Duodenal mucosa (tissue), 2 donors: ENCODE measurements at regions not wholly inside any gene's neighbourhood (a gene's known extent, or its start where the extent isn't known, plus 50 kb on each side); places are given as distances from the start of the nearest gene placed in this dataset.

Experiments used
- H3K27ac ChIP-seq: one replicate; pipeline ENCODE4 v1.7.0; 2013; ENCODE audit warnings: low read depth, low read length
- H3K27me3 ChIP-seq, 2 donors: one replicate each; pipeline ENCODE4 v1.7.0; 2013; ENCODE audit warnings: low read length in 2 of 2, control low read depth in 1 of 2; ENCODE audit not compliant: insufficient read depth in 2 of 2, control insufficient read depth in 1 of 2
- H3K36me3 ChIP-seq, 2 donors: one replicate each; pipeline ENCODE4 v1.7.0; 2013; ENCODE audit warnings: low read length in 2 of 2, control low read depth in 1 of 2; ENCODE audit not compliant: insufficient read depth in 2 of 2, control insufficient read depth in 1 of 2
- H3K4me1 ChIP-seq, 2 donors: one replicate each; pipeline ENCODE4 v1.7.0; 2013; ENCODE audit warnings: low read length in 2 of 2, control low read depth in 1 of 2; ENCODE audit not compliant: insufficient read depth in 2 of 2, control insufficient read depth in 1 of 2
- H3K4me3 ChIP-seq, 2 donors: one replicate each; pipeline ENCODE4 v1.7.0; 2013; ENCODE audit warnings: low read length in 2 of 2, low read depth in 1 of 2
- H3K9ac ChIP-seq, 2 donors: one replicate each; pipeline ENCODE4 v1.7.0; 2013; ENCODE audit warnings: low read length in 2 of 2, low read depth in 1 of 2
- H3K9me3 ChIP-seq, 2 donors: one replicate each; pipeline ENCODE4 v1.7.0; 2013; ENCODE audit warnings: low read length in 2 of 2, control low read depth in 1 of 2; ENCODE audit not compliant: control insufficient read depth in 1 of 2

DNA sequence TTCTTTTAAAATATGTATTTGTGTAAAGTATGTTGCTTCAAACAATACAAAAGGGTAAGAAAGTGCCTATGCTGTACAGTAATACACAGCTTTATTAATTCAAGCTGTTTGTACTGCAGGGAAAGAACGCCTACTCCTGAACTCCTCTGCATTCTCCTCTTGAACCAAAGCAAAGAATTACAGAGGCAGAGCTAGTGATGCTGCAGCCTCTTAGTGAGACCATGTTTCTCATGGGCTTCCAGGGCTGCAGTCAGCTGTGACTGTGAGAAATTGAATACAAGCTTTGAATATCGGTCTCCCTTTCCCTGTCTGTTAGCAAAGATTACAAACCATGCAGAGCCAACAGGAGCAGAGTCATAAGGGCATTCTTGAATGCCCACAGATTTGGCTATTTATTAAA is 248.5 kb downstream of the SLITRK1 start:
- Histone ChIP-seq H3K9me3 (peaks cover 8 to 24% of the 10 kb centered on the region in 2 donors), H3K27me3 (no peaks in the 10 kb centered on the region), H3K4me1 (no peaks in the 10 kb centered on the region), H3K36me3 (no peaks in the 10 kb centered on the region), H3K4me3 (no peak overlapping the region), H3K27ac (no peak overlapping the region), H3K9ac (no peak overlapping the region)

DNA sequence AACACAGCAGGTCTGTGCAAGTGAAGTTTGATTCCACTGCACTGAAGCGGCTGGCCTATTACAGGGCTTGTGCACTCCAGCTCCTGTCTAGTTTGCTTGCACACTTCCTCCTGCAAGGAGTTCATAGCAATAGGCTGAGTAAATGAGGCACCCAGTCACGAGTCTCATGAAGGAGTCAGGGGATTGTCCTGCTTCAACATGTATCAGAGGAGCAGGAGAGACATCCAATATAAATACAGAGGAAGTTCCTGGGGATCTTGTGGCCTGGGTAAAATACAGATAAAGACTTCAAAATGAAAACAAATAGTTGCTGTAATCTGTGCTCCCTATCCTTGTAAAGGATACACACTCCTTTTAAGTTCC is 259.9 kb downstream of the SLITRK1 start:
- Histone ChIP-seq H3K9ac (no peak overlapping the region), H3K9me3 (peaks cover 6 to 8% of the 10 kb centered on the region in 2 donors), H3K27ac (no peak overlapping the region), H3K36me3 (no peaks in the 10 kb centered on the region), H3K27me3 (no peaks in the 10 kb centered on the region), H3K4me3 (no peak overlapping the region), H3K4me1 (no peaks in the 10 kb centered on the region)

DNA sequence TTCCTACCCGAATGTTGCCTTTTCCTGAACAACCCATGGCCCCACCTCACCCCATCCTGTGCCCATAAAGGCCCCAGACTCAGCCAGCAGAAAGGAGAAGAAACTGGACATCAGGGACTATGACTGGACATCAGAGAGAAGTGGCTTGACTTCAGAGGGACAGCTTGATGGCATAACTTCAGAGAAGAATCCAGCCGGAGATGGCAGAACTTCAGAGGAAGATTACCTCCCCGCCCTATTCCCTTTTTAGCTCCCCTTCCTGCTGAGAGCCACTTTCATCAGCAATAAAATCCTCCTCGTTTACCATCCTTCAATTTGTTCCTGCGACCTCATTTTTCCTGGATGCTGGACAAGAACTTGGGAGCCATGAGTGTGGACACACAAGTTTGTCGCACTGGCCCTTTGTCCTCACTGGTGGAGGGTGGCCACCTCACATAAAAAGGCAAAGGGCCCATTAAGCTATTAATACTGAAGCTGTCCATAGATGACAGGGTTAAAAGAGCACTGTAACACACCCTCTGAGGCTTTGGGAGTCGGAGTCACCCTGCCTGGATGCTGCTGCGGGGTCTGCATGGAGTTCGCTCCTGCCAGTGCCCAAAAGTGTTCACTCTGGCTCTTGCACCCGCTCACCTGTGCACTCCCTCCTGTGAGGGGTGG is 260.4 kb downstream of the SLITRK1 start:
- no peak overlapping the region for H3K9ac ChIP-seq
- no peaks in the 10 kb centered on the region for H3K27me3 ChIP-seq
- no peaks in the 10 kb centered on the region for H3K4me1 ChIP-seq
- no peaks in the 10 kb centered on the region for H3K36me3 ChIP-seq
- H3K4me3 ChIP-seq: no peak overlapping the region
- no peak overlapping the region for H3K27ac ChIP-seq
- peaks cover 6 to 8% of the 10 kb centered on the region in 2 donors for H3K9me3 ChIP-seq

DNA sequence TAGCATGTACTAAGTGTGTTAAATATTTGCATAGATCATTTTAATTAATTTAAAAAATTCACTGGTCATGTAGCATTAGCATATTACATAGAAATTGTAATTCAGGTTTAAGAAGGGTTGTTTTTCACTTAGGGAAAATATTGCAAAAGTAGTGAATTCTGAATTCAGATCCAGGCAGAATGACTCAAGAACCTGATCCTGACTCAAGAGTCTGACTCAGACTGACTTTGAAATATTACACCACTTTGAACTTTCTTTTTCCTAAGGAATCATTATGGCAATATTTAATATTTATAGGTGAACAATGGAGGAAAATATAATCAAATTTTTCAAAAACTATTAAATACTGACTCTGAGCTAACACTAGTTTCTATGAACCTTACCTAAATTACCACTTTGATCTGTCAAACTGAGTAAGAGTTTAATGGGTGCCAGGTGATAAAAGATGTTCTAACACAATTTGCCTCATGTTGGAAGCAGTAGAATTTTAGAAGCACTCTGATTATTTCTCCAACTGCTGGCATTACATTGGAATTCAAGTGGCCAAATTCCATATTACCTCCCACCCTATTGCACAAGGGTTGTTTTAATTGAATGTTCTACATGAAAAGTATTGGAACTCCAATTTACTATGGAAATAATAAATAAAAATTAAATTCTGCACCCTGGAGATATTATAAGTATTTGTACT is 261.6 kb downstream of the SLITRK1 start:
- Histone ChIP-seq H3K27me3 (no peaks in the 10 kb centered on the region), H3K9ac (no peak overlapping the region), H3K27ac (no peak overlapping the region), H3K9me3 (peaks cover 3 to 6% of the 10 kb centered on the region in 2 donors), H3K4me3 (no peak overlapping the region), H3K4me1 (no peaks in the 10 kb centered on the region), H3K36me3 (no peaks in the 10 kb centered on the region)

DNA sequence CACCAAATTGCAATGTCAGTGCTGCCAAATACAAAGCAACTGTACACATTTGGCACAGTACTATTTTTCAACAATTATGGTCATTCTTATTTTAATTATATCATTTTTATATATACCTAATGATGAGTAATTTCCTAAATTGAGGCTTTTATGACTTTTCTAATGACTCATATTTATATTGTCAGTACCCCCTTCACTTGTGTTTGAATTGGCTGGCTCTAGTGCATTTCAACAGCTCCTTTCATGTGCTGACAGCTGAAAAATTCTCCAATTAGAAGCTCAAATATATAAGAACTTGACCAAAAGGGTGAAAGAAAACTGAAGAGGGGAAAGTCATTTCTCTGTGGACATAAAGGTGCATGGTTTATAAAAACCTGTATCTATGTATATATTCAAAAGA is 263.3 kb downstream of the SLITRK1 start:
- Histone ChIP-seq H3K9me3 (peaks cover 3 to 6% of the 10 kb centered on the region in 2 donors), H3K27me3 (no peaks in the 10 kb centered on the region), H3K4me1 (no peaks in the 10 kb centered on the region), H3K4me3 (no peak overlapping the region), H3K9ac (no peak overlapping the region), H3K36me3 (no peaks in the 10 kb centered on the region), H3K27ac (no peak overlapping the region)

DNA sequence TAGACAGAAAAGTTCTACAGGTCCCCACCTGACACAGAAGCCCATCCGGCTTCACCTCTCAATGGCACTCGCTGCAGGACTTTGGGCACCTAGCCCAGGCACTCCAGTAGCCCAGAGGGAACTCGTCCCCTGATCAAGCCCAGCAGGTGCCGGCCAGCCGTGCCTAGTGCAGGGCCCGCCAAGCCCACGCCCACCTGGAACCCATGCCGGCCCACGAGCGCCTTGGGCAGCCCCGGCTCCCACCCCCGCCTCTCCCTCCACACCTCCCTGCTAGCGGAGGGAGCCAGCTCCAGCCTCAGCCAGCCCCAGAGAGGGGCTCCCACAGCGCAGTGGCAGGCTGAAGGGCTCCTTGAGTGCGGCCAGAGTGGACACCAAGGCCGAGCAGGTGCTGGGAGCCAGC is 268.8 kb downstream of the SLITRK1 start:
- Histone ChIP-seq H3K27ac (no peak overlapping the region), H3K36me3 (no peaks in the 10 kb centered on the region), H3K9ac (no peak overlapping the region), H3K27me3 (no peaks in the 10 kb centered on the region), H3K9me3 (peaks cover 0 to 9% of the 10 kb centered on the region in 2 donors), H3K4me1 (no peaks in the 10 kb centered on the region), H3K4me3 (no peak overlapping the region)

DNA sequence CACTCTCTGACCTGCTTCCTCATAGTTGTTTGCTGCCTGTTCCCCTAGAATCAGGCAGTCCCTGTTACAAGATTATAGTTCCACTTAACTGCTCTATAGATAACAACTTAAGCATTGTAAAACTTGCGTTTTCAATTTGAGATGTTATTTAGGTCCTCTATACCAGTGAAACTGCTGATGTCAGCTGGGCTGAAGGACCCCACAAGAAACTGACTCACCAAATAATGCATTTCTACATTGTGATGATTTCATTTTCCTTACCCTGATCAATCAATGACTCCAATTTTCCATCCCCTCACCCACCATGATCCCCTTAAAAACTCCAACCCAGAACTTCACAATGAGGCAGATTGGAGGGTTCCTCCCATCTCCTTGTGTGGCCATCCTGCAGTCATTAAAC is 280.7 kb downstream of the SLITRK1 start:
- no peak overlapping the region for H3K9ac ChIP-seq
- H3K27ac ChIP-seq: no peak overlapping the region
- no peaks in the 10 kb centered on the region for H3K27me3 ChIP-seq
- no peaks in the 10 kb centered on the region for H3K4me1 ChIP-seq
- H3K4me3 ChIP-seq: no peak overlapping the region
- H3K36me3 ChIP-seq: no peaks in the 10 kb centered on the region
- peaks cover 2 to 23% of the 10 kb centered on the region in 2 donors for H3K9me3 ChIP-seq

DNA sequence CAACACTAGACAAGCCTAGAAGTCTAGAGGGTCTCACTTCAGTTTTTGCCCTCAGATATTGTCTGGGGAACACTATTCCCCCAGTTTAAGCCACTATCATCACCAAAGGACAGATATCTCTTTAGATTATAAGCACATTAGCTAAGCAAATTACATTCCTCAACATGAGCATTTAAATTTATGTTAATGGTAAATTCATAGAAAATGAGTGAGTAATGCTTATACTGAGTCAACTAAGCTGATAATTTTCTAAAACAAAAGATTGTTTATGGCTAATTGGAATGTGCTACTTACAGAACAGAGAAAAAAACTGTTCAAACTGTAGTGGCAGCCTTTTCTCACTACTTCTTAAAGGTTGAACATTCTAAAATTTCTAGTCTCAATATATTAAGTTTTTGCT is 290.2 kb downstream of the SLITRK1 start:
- Histone ChIP-seq H3K36me3 (no peaks in the 10 kb centered on the region), H3K4me1 (no peaks in the 10 kb centered on the region), H3K9me3 (peaks cover 4 to 5% of the 10 kb centered on the region in 2 donors), H3K4me3 (no peak overlapping the region), H3K27me3 (no peaks in the 10 kb centered on the region), H3K27ac (no peak overlapping the region), H3K9ac (no peak overlapping the region)

DNA sequence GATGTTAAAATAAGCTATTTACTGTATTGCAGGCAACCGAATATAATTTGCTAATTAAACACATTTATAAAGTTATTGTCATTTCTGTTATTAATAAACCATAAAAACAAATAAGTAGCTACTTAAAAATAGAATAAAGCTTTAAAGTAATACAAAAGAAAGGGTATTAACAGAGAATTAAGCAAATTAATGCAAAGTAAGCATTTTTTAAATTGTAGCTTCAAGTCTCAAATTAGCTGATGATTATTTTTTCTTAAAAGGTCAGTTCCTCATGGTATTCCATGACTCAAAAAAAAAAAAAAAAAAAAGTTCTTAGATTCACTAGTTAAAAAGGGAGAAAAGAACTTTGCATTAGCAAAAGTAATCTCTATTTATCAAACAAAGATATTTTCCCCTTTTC is 292.5 kb downstream of the SLITRK1 start:
- Histone ChIP-seq H3K27me3 (no peaks in the 10 kb centered on the region), H3K36me3 (no peaks in the 10 kb centered on the region), H3K9me3 (peaks cover 0 to 3% of the 10 kb centered on the region in 2 donors), H3K4me1 (no peaks in the 10 kb centered on the region), H3K4me3 (no peak overlapping the region), H3K9ac (no peak overlapping the region), H3K27ac (no peak overlapping the region)

DNA sequence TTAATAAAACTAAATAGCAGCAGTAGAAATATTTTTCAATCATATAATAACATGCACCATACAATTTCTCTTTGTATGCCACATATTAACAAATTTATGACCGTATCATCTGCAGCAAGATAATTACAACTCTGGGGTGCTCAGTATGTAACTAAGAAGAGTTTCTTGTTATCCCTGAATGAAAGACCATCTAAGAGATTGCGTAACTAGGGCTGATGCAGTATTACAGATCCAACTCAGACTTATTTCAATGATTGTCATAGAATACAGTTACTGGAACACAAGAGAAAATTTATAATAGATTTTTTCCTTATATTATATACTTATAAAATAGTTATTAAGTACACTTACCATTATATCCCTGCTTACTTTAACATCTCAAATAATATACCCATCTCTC is 305.1 kb downstream of the SLITRK1 start:
- Histone ChIP-seq H3K4me3 (no peak overlapping the region), H3K27me3 (no peaks in the 10 kb centered on the region), H3K9ac (no peak overlapping the region), H3K27ac (no peak overlapping the region), H3K9me3 (peaks cover 0 to 2% of the 10 kb centered on the region in 2 donors), H3K4me1 (no peaks in the 10 kb centered on the region), H3K36me3 (no peaks in the 10 kb centered on the region)
